Vagina (tissue), 2 donors: ENCODE measurements at regions not wholly inside any gene's neighbourhood (a gene's known extent, or its start where the extent isn't known, plus 50 kb on each side); places are given as distances from the start of the nearest gene placed in this dataset.

Experiments
- DNase-seq, 2 donors: peaks; one replicate each; pipeline ENCODE4 v3.0.0-alpha.2; 2017; ENCODE audit errors: extremely low spot score in 2 of 2
- H3K27ac ChIP-seq: fragments of 200-600 bp; sonication (generic); one replicate; pipeline ENCODE4 v1.5.1; 2019
- H3K27me3 ChIP-seq: fragments of 200-600 bp; sonication (generic); one replicate; pipeline ENCODE4 v1.5.1; 2019
- H3K36me3 ChIP-seq, 2 donors: fragments of 200-600 bp; sonication (generic); one replicate each; pipeline ENCODE4 v1.5.1; 2017 to 2019
- H3K4me1 ChIP-seq: fragments of 200-600 bp; sonication (generic); one replicate; pipeline ENCODE4 v1.5.1; 2019
- H3K4me3 ChIP-seq, 2 donors: fragments of 200-600 bp; sonication (generic); 1 replicate in 1 of 2; 2 replicates in 1 of 2; pipeline ENCODE4 v1.5.1; 2016 to 2019
- H3K9me3 ChIP-seq: fragments of 200-600 bp; sonication (generic); one replicate; pipeline ENCODE4 v1.5.1; 2019
- CTCF ChIP-seq, 3 experiments: fragments of 450-650 bp in 2 of 3; fragments of 200-600 bp in 1 of 3; sonication (generic) in 1 of 3; IDR thresholded peaks; one replicate each; pipeline ENCODE4 v1.5.1; 2017 to 2019; ENCODE audit warnings: antibody characterized with exemption in 3 of 3, mild to moderate bottlenecking in 2 of 3, moderate library complexity in 2 of 3
- POLR2A ChIP-seq, 2 donors: fragments of 450-650 bp; IDR thresholded peaks; one replicate each; pipeline ENCODE4 v1.6.1; 2017; ENCODE audit warnings: antibody characterized with exemption in 2 of 2, mild to moderate bottlenecking in 2 of 2, moderate library complexity in 2 of 2
- POLR2AphosphoS5 ChIP-seq, 2 donors: sonication (generic); formaldehyde crosslinking; IDR thresholded peaks; one replicate each; pipeline ENCODE4 v1.9.0; 2017; ENCODE audit warnings: antibody characterized with exemption in 2 of 2, mild to moderate bottlenecking in 2 of 2, low read depth in 1 of 2; ENCODE audit not compliant: insufficient read depth in 1 of 2
- intact Hi-C: fragments of 100-400 bp; cut with DNase I; formaldehyde crosslinking; loops from one replicate; pipeline ENCODE4 v1.15.1; 2023

GRCh38 chr2:236342951-236343350 lies 78.7 kb upstream of the ASB18 start:
- no peak overlapping the region for H3K27ac ChIP-seq
- DNase-seq: no peak
- H3K4me3 ChIP-seq: no peak overlapping the region
- intact Hi-C loops: no loop called here
- H3K36me3 ChIP-seq: no peaks in the 10 kb centered on the region
- H3K9me3 ChIP-seq: no peaks in the 10 kb centered on the region
- H3K4me1 ChIP-seq: peaks cover 4% of the 10 kb centered on the region
- H3K27me3 ChIP-seq: no peaks in the 10 kb centered on the region
- no peak for TF ChIP-seq POLR2AphosphoS5 (IDR thresholded peaks at IDR 0.05; ENCODE audit: insufficient read depth in 1 of 2, low read depth in 1 of 2)
- TF ChIP-seq CTCF (IDR thresholded peaks at IDR 0.05): no peak
- no peak for TF ChIP-seq POLR2A (IDR thresholded peaks at IDR 0.05)

GRCh38 chr2:236343400-236344161 lies 79.4 kb upstream of the ASB18 start:
- intact Hi-C loops: no loop called here
- TF ChIP-seq CTCF (IDR thresholded peaks at IDR 0.05): peak; percentile 42 to 64 (median 53)
- TF ChIP-seq POLR2A (IDR thresholded peaks at IDR 0.05): no peak
- Histone ChIP-seq H3K27me3 (no peaks in the 10 kb centered on the region), H3K27ac (no peak overlapping the region), H3K4me1 (peaks cover 4% of the 10 kb centered on the region), H3K9me3 (no peaks in the 10 kb centered on the region), H3K36me3 (no peaks in the 10 kb centered on the region), H3K4me3 (no peak overlapping the region)
- peak; percentile 77 to 83 for DNase-seq

GRCh38 chr2:236344446-236344845 lies 80.2 kb upstream of the ASB18 start:
- TF ChIP-seq POLR2A (IDR thresholded peaks at IDR 0.05): no peak
- TF ChIP-seq CTCF (IDR thresholded peaks at IDR 0.05): no peak
- TF ChIP-seq POLR2AphosphoS5 (IDR thresholded peaks at IDR 0.05; ENCODE audit: insufficient read depth in 1 of 2, low read depth in 1 of 2): no peak
- Histone ChIP-seq H3K36me3 (no peaks in the 10 kb centered on the region), H3K9me3 (no peaks in the 10 kb centered on the region), H3K4me1 (no peaks in the 10 kb centered on the region), H3K27me3 (no peaks in the 10 kb centered on the region), H3K4me3 (no peak overlapping the region), H3K27ac (no peak overlapping the region)
- intact Hi-C loops: no loop called here
- DNase-seq: peak; percentile 52 to 55

- DNase-seq: peak; percentile 70 to 87
- no peak overlapping the region for H3K27ac ChIP-seq
- no peaks in the 10 kb centered on the region for H3K9me3 ChIP-seq
- TF ChIP-seq POLR2A (IDR thresholded peaks at IDR 0.05) (no peak), CTCF (IDR thresholded peaks at IDR 0.05) (no peak), POLR2AphosphoS5 (IDR thresholded peaks at IDR 0.05; ENCODE audit: insufficient read depth in 1 of 2, low read depth in 1 of 2) (no peak)
- H3K4me3 ChIP-seq: no peak overlapping the region
- H3K36me3 ChIP-seq: no peaks in the 10 kb centered on the region
- no peaks in the 10 kb centered on the region for H3K4me1 ChIP-seq
- intact Hi-C loops: no loop called here
- H3K27me3 ChIP-seq: no peaks in the 10 kb centered on the region
Measured at GRCh38 chr2:236345081-236345714, 81.0 kb upstream of the ASB18 start.

- no peaks in the 10 kb centered on the region for H3K4me1 ChIP-seq
- TF ChIP-seq CTCF (IDR thresholded peaks at IDR 0.05): no peak
- TF ChIP-seq POLR2A (IDR thresholded peaks at IDR 0.05): no peak
- no peak for TF ChIP-seq POLR2AphosphoS5 (IDR thresholded peaks at IDR 0.05; ENCODE audit: insufficient read depth in 1 of 2, low read depth in 1 of 2)
- no peak overlapping the region for H3K27ac ChIP-seq
- H3K9me3 ChIP-seq: no peaks in the 10 kb centered on the region
- intact Hi-C loops: no loop called here
- H3K27me3 ChIP-seq: no peaks in the 10 kb centered on the region
- no peaks in the 10 kb centered on the region for H3K36me3 ChIP-seq
- H3K4me3 ChIP-seq: no peak overlapping the region
- peak; percentile 49 to 90 for DNase-seq
Measured at GRCh38 chr2:236346366-236346765, 82.2 kb upstream of the ASB18 start.
